CD14-positive monocyte (primary cell): ENCODE measurements at regions not wholly inside any gene's neighbourhood (a gene's known extent, or its start where the extent isn't known, plus 50 kb on each side); places are given as distances from the start of the nearest gene placed in this dataset.

Experiments used
- DNase-seq, 3 donors: peaks; one replicate each; pipeline ENCODE4 v3.0.0-alpha.2; 2011 to 2022
- H2AFZ ChIP-seq: 2 replicates; pipeline ENCODE4 v1.6.0; 2012; ENCODE audit warnings: mild to moderate bottlenecking, low read depth, low read length, inconsistent platforms; ENCODE audit not compliant: insufficient read depth, poor library complexity, severe bottlenecking
- H3K27ac ChIP-seq, 2 donors: 1 replicate in 1 of 2; 2 replicates in 1 of 2; pipeline ENCODE4 v1.5.1; 2012 to 2013; ENCODE audit warnings: low read length in 2 of 2, control low read depth in 1 of 2, inconsistent platforms in 1 of 2, low read depth in 1 of 2, mild to moderate bottlenecking in 1 of 2
- H3K27me3 ChIP-seq, 2 donors: one replicate each; pipeline versions ENCODE4 v1.6.0 to v1.6.1; 2011 to 2013; ENCODE audit warnings: low read length in 2 of 2; ENCODE audit not compliant: control insufficient read depth in 2 of 2, insufficient read depth in 2 of 2
- H3K36me3 ChIP-seq, 2 donors: replicated peaks in 1 of 2; 1 replicate in 1 of 2; 2 replicates in 1 of 2; pipeline versions ENCODE4 v1.5.1 to v1.6.1; 2012 to 2013; ENCODE audit warnings: low read length in 2 of 2, control low read depth in 1 of 2, inconsistent platforms in 1 of 2, mild to moderate bottlenecking in 1 of 2; ENCODE audit not compliant: insufficient read depth in 2 of 2, control insufficient read depth in 1 of 2
- H3K4me1 ChIP-seq, 2 donors: 1 replicate in 1 of 2; 2 replicates in 1 of 2; pipeline versions ENCODE4 v1.5.1 to v1.6.1; 2012 to 2013; ENCODE audit warnings: low read length in 2 of 2, control low read depth in 1 of 2, inconsistent platforms in 1 of 2, mild to moderate bottlenecking in 1 of 2, moderate library complexity in 1 of 2; ENCODE audit not compliant: insufficient read depth in 2 of 2, control insufficient read depth in 1 of 2
- H3K4me2 ChIP-seq: replicated peaks from 2 replicates; pipeline ENCODE3; 2012; ENCODE audit warnings: low read length, moderate library complexity, mild to moderate bottlenecking; ENCODE audit not compliant: poor library complexity, severe bottlenecking; ENCODE audit errors: extremely low read depth
- H3K4me3 ChIP-seq, 3 experiments: fragments of 200-600 bp in 1 of 3; sonication (generic) in 1 of 3; replicated peaks in 1 of 3; 1 replicate in 2 of 3; 2 replicates in 1 of 3; pipeline ENCODE4 v1.5.1; 2011 to 2013; ENCODE audit warnings: low read length in 3 of 3, mild to moderate bottlenecking in 3 of 3, control low read depth in 2 of 3, low read depth in 2 of 3, inconsistent platforms in 1 of 3, moderate library complexity in 1 of 3
- H3K79me2 ChIP-seq: 2 replicates; pipeline ENCODE4 v1.6.0; 2012; ENCODE audit warnings: mild to moderate bottlenecking, control low read depth, inconsistent platforms, low read length, moderate library complexity; ENCODE audit not compliant: insufficient read depth
- H3K9ac ChIP-seq: 2 replicates; pipeline ENCODE4 v1.6.0; 2017; ENCODE audit warnings: low read length, mild to moderate bottlenecking; ENCODE audit not compliant: insufficient read depth, poor library complexity, severe bottlenecking
- H3K9me3 ChIP-seq, 2 donors: replicated peaks in 1 of 2; 1 replicate in 1 of 2; 2 replicates in 1 of 2; pipeline versions ENCODE4 v1.5.1 to v1.6.1; 2012 to 2013; ENCODE audit warnings: low read length in 2 of 2, control low read depth in 1 of 2; ENCODE audit not compliant: control insufficient read depth in 1 of 2, insufficient read depth in 1 of 2
- H4K20me1 ChIP-seq: 2 replicates; pipeline ENCODE4 v1.6.0; 2012; ENCODE audit warnings: mild to moderate bottlenecking, low read length, control low read depth, moderate library complexity; ENCODE audit not compliant: insufficient read depth
- H3K27ac Mint-ChIP-seq, 7 donors: one replicate each; pipeline ENCODE4 v1.8.0; 2020; ENCODE audit warnings: mild to moderate bottlenecking in 7 of 7, mixed read lengths in 7 of 7, moderate library complexity in 6 of 7, inconsistent platforms in 2 of 7
- H3K27me3 Mint-ChIP-seq, 3 donors: one replicate each; pipeline ENCODE4 v1.8.0; 2021 to 2022; ENCODE audit warnings: low read depth in 3 of 3, mild to moderate bottlenecking in 3 of 3, mixed read lengths in 3 of 3, moderate library complexity in 3 of 3, inconsistent platforms in 1 of 3
- H3K36me3 Mint-ChIP-seq, 2 donors: one replicate each; pipeline ENCODE4 v1.8.0; 2020; ENCODE audit warnings: mixed read lengths in 2 of 2, inconsistent platforms in 1 of 2, mild to moderate bottlenecking in 1 of 2
- H3K4me1 Mint-ChIP-seq: one replicate; pipeline ENCODE4 v1.8.0; 2020; ENCODE audit warnings: mild to moderate bottlenecking, mixed read lengths
- H3K4me3 Mint-ChIP-seq, 2 donors: one replicate each; pipeline ENCODE4 v1.8.0; 2020; ENCODE audit warnings: mild to moderate bottlenecking in 2 of 2, mixed read lengths in 2 of 2, moderate library complexity in 1 of 2
- H3K9me3 Mint-ChIP-seq, 7 donors: one replicate each; pipeline ENCODE4 v1.8.0; 2020 to 2022; ENCODE audit warnings: mixed read lengths in 7 of 7, mild to moderate bottlenecking in 6 of 7, moderate library complexity in 6 of 7, inconsistent platforms in 2 of 7
- WGBS: methylation state at CpG from one replicate; pipeline ENCODE4 v1.1.5; 2013; ENCODE audit warnings: missing lambda C conversion rate; ENCODE audit not compliant: insufficient coverage; 5-methylcytosine and 5-hydroxymethylcytosine counted together
- intact Hi-C, 2 donors: fragments of 100-400 bp; cut with micrococcal nuclease; formaldehyde crosslinking; loops; one replicate each; pipeline versions ENCODE4 v1.15.0 to v1.15.1; 2023
- TF ChIP-seq, protein P1 (sequence below): fragments of 200-600 bp; IDR thresholded peaks from one replicate; pipeline ENCODE4 v1.8.0; 2022; ENCODE audit warnings: antibody characterized with exemption, mild to moderate bottlenecking

DNA sequence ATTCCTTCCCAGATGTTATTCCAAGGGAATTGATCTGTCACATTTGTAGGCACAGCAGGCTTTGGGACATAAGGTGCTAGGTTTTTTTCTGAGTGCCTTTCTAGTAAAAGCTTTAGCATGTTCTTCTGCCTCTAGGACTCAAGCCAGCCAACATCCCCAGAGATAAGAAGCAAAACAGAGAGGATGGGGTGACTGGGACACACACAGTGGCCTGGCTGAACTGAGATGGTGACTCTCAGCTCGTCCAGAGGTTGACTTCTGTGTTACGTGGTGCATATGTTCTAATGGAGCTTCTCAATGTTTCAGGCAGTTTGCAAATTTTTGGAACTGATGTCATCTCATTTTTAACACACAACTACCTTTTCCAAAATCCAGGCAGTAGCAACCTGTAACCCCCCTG is 188.1 kb upstream of the CELF2 start:
- H3K27ac Mint-ChIP-seq, result peak overlapping the region in 1 of 7 donors; percentile 3
- H3K27me3 Mint-ChIP-seq, result peaks cover 0 to 3% (median 2%) of the 10 kb centered on the region in 3 donors
- no peak overlapping the region for H2AFZ ChIP-seq
- H3K27ac ChIP-seq, result no peak overlapping the region
- H3K9me3 ChIP-seq, result no peaks in the 10 kb centered on the region
- no peak overlapping the region for H3K4me3 Mint-ChIP-seq
- H3K4me1 Mint-ChIP-seq, result no peaks in the 10 kb centered on the region
- no peaks in the 10 kb centered on the region for H3K36me3 ChIP-seq
- H3K36me3 Mint-ChIP-seq, result no peaks in the 10 kb centered on the region
- DNase-seq, result no peak
- peaks cover 0 to 6% (median 3%) of the 10 kb centered on the region in 7 donors for H3K9me3 Mint-ChIP-seq
- H4K20me1 ChIP-seq, result no peaks in the 10 kb centered on the region
- H3K4me2 ChIP-seq, result no peak overlapping the region
- no peaks in the 10 kb centered on the region for H3K79me2 ChIP-seq
- no peak overlapping the region for H3K9ac ChIP-seq
- no peak overlapping the region for H3K4me3 ChIP-seq
- intact Hi-C loops, result no loop called here
- H3K27me3 ChIP-seq, result peaks cover 0 to 3% of the 10 kb centered on the region in 2 donors
- H3K4me1 ChIP-seq, result no peaks in the 10 kb centered on the region
- WGBS, result 92% methylated on average over 2 of the region's 2 CpGs
- TF ChIP-seq, protein P1, sequence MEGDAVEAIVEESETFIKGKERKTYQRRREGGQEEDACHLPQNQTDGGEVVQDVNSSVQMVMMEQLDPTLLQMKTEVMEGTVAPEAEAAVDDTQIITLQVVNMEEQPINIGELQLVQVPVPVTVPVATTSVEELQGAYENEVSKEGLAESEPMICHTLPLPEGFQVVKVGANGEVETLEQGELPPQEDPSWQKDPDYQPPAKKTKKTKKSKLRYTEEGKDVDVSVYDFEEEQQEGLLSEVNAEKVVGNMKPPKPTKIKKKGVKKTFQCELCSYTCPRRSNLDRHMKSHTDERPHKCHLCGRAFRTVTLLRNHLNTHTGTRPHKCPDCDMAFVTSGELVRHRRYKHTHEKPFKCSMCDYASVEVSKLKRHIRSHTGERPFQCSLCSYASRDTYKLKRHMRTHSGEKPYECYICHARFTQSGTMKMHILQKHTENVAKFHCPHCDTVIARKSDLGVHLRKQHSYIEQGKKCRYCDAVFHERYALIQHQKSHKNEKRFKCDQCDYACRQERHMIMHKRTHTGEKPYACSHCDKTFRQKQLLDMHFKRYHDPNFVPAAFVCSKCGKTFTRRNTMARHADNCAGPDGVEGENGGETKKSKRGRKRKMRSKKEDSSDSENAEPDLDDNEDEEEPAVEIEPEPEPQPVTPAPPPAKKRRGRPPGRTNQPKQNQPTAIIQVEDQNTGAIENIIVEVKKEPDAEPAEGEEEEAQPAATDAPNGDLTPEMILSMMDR, result no peak

DNA sequence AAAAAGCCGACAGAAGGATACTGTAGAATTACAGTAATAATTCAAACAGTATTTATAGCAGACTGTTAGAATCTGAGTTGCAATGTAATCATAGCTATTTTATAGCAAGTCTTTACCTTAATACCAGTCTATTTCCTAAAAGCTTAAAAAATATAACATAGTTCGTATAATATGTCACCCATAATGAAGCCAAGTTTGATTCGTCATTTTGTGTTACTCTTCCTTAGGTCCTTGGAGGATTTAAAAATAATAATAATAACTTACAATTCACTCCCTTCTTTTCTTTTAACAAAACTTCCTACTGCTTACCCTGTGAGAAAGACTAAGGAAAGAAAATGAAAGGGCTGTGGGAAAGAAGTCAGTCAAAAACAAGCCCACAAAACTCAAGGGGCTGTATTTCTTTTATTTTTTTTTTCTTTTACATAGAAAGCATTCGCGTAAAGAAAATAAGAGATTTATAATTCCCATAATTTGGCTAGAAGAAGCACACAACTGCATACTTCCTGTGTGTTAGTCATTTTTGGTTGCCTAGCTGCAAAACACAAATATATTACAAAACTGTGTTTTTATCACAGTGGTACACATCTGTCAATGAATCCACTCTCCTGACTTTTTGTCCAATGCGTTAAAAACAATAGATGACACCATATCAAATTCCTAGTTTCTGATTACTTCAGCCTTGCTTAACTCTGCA is 187.2 kb upstream of the CELF2 start:
- no CpG with 5 or more reads among the region's 6 CpGs for WGBS
- TF ChIP-seq, protein P1, result no peak
- Histone ChIP-seq H3K27me3 (peaks cover 0 to 3% of the 10 kb centered on the region in 2 donors), H3K27ac (no peak overlapping the region), H3K4me3 (no peak overlapping the region), H4K20me1 (no peaks in the 10 kb centered on the region), H3K9ac (no peak overlapping the region), H2AFZ (no peak overlapping the region), H3K9me3 (no peaks in the 10 kb centered on the region), H3K4me1 (no peaks in the 10 kb centered on the region), H3K79me2 (no peaks in the 10 kb centered on the region), H3K36me3 (no peaks in the 10 kb centered on the region), H3K4me2 (no peak overlapping the region)
- Mint-ChIP-seq H3K4me1 (no peaks in the 10 kb centered on the region), H3K27me3 (peaks cover 0 to 3% (median 2%) of the 10 kb centered on the region in 3 donors), H3K9me3 (peaks cover 0 to 6% (median 3%) of the 10 kb centered on the region in 7 donors), H3K4me3 (no peak overlapping the region), H3K27ac (no peak overlapping the region), H3K36me3 (no peaks in the 10 kb centered on the region)
- intact Hi-C loops, result no loop called here
- peak in 2 of 3 donors; percentile 5 to 11 for DNase-seq
